Activated T-cell treated with anti-CD3 and anti-CD28 coated beads, Interleukin-2, amount 50 U/mL, for 4 hours (primary cell): ENCODE measurements at regions not wholly inside any gene's neighbourhood (a gene's known extent, or its start where the extent isn't known, plus 50 kb on each side); places are given as distances from the start of the nearest gene placed in this dataset.

Experiments used
- ATAC-seq, 2 donors: fragments of 200-7000 bp; cut with Tn5 transposase; one replicate each; pipeline ENCODE4 v1.10.0; 2021
- DNase-seq: peaks from one replicate; pipeline ENCODE4 v3.0.0-alpha.2; 2020
- H3K27me3 Mint-ChIP-seq: one replicate; pipeline ENCODE4 v1.8.0; 2021; ENCODE audit warnings: low read depth, mixed read lengths
- H3K36me3 Mint-ChIP-seq: one replicate; pipeline ENCODE4 v1.8.0; 2022; ENCODE audit warnings: mixed read lengths; ENCODE audit not compliant: insufficient read depth
- H3K4me1 Mint-ChIP-seq: one replicate; pipeline ENCODE4 v1.8.0; 2021; ENCODE audit warnings: low read depth, mixed read lengths
- H3K4me3 Mint-ChIP-seq: one replicate; pipeline ENCODE4 v1.8.0; 2021; ENCODE audit warnings: mild to moderate bottlenecking, moderate library complexity, mixed read lengths
- H3K9me3 Mint-ChIP-seq: one replicate; pipeline ENCODE4 v1.8.0; 2021; ENCODE audit warnings: mixed read lengths

DNA sequence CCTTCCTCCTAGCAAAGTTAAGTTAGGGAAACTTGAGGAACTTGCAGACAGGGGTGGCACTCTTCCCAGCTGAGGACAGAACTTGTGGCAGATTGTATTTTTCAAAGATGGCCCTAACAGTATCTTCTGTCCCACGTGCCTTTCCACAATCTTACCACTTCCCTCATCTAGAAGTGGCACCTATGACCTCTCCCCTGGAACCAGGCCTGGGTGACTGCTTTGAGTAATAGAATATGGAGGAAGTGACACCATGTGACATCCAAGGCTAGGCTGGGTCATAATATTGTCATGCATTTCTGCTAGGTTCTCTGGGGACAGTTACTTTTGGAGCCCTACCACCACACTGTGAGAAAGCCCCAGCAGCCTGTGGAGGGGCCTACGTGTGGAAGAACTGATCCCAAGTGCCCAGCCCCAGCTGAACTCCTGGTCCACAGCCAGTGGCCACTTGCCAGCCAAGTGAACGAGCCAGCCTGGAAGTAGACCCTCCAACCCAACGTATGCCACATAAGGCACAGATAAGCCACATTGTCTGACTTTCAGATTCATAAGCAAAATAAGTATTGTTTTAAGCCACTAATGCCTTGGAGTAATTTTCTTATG lies 193.7 kb downstream of the PTPN20 start:
- no peaks in the 10 kb centered on the region for H3K27me3 Mint-ChIP-seq
- DNase-seq, result no peak

DNA sequence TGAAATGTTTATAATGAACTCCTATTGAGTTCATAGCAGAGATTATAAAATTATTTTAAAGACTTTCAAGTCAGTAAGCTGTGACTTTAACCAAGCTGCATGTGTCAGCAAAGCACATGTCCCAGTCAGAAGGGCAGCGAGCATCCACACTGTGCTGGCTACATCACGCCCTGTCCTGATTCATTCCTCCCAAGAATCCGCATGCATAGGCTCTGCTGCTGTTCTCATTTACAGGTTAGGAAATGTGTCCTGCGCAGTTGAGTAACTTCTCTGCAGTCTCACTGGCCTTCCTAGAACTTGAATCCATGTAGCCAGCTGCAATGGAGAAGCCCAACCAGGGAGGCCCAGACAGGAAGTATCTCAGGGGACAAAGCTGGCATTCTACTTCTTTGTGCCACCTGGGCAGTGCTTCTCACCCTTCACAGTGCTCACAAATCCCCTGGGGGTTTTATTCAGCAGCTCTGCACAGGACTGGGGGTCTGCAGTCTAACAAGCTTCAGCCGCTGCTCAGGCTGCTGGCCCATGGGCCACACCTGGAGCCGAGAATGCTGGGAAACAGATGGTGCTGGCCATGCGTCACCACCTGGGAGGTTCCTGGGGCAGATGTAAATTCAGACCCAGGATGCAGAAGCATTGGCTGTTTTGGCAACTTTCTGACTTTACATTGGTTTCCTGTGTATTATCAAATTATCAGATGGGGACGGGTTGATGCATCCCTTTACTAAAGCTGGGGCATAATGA lies 192.8 kb upstream of the GDF10 start:
- Mint-ChIP-seq H3K4me3 (no peak overlapping the region), H3K4me1 (peaks cover 1% of the 10 kb centered on the region), H3K36me3 (no peaks in the 10 kb centered on the region), H3K9me3 (no peaks in the 10 kb centered on the region), H3K27me3 (no peaks in the 10 kb centered on the region)
- ATAC-seq (no peak), DNase-seq (no peak)

More for the DNA sequence above, 193.7 kb downstream of the PTPN20 start:
- Mint-ChIP-seq H3K4me3 (no peak overlapping the region), H3K9me3 (no peaks in the 10 kb centered on the region), H3K36me3 (no peaks in the 10 kb centered on the region), H3K4me1 (peaks cover 1% of the 10 kb centered on the region)
- ATAC-seq, result no peak

- Mint-ChIP-seq H3K27me3 (no peaks in the 10 kb centered on the region), H3K4me1 (peaks cover 1% of the 10 kb centered on the region), H3K4me3 (no peak overlapping the region), H3K36me3 (no peaks in the 10 kb centered on the region), H3K9me3 (no peaks in the 10 kb centered on the region)
- DNase-seq (no peak), ATAC-seq (no peak)
Observed at GRCh38 chr10:47109906-47110305, 190.1 kb upstream of the GDF10 start.

DNA sequence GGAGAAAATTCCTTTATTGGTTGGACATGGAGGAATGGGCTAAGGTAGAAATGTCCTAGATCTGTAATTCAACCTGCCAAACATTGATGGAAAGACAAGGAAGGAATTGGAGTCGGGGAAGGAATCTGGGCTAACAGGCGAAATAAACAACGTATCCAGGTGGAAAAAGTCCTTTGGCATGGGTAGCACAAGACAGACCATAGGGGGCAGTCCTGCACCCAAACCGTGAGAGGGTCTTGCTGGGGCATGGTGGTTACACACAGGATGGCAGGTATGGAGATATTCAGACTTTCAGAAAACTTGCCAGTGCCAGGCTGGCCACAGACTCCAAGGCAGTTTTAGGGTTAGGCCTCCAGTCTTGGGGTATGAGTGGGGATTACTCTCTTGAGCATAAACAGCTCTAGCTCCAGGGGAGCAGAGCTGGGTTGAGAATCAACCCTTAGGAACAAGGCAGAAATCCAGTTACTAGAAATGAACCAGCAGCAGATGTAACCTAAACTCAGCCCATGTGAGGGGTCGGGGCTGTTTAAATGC lies 188.6 kb upstream of the GDF10 start:
- H3K27me3 Mint-ChIP-seq, result no peaks in the 10 kb centered on the region
- H3K4me1 Mint-ChIP-seq, result peaks cover 1% of the 10 kb centered on the region
- H3K36me3 Mint-ChIP-seq, result no peaks in the 10 kb centered on the region
- DNase-seq (no peak), ATAC-seq (no peak)
- H3K4me3 Mint-ChIP-seq, result no peak overlapping the region
- no peaks in the 10 kb centered on the region for H3K9me3 Mint-ChIP-seq

GRCh38 chr10:47112612-47113011 lies 187.4 kb upstream of the GDF10 start:
- H3K27me3 Mint-ChIP-seq, result no peaks in the 10 kb centered on the region
- H3K4me1 Mint-ChIP-seq, result no peaks in the 10 kb centered on the region
- ATAC-seq, result no peak
- H3K9me3 Mint-ChIP-seq, result no peaks in the 10 kb centered on the region
- no peaks in the 10 kb centered on the region for H3K36me3 Mint-ChIP-seq
- DNase-seq, result no peak
- no peak overlapping the region for H3K4me3 Mint-ChIP-seq

- Mint-ChIP-seq H3K36me3 (no peaks in the 10 kb centered on the region), H3K4me3 (no peak overlapping the region), H3K4me1 (no peaks in the 10 kb centered on the region), H3K27me3 (no peaks in the 10 kb centered on the region), H3K9me3 (no peaks in the 10 kb centered on the region)
- no peak for ATAC-seq
- no peak for DNase-seq
Observed at GRCh38 chr10:47113907-47114500, 186.0 kb upstream of the GDF10 start.

DNA sequence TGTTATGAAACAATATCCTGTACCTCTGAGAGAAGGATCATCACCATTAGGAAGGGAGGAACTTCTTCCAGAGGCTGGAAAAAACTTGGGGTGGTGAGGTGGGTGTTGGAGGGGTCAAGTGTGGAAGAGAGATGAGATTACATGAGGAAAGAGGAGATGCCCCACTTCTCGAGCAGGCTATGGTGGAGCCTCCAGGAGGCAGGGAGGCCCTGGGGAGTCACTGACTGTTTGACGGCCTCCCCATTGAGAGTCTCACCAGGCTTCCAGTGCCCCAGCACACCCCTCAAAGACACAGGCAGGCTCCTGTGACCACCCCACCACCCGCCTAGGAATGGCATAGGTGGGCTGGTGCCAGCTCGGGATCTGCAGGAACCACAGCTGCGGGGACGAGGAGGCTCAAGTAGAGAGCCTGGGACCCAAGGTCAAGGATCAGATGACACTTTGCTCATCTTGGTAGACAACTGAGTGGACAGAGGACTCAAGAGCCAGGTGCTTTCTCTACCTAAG lies 185.3 kb upstream of the GDF10 start:
- Mint-ChIP-seq H3K4me3 (no peak overlapping the region), H3K9me3 (no peaks in the 10 kb centered on the region), H3K4me1 (no peaks in the 10 kb centered on the region), H3K27me3 (no peaks in the 10 kb centered on the region), H3K36me3 (no peaks in the 10 kb centered on the region)
- DNase-seq (no peak), ATAC-seq (no peak)

DNA sequence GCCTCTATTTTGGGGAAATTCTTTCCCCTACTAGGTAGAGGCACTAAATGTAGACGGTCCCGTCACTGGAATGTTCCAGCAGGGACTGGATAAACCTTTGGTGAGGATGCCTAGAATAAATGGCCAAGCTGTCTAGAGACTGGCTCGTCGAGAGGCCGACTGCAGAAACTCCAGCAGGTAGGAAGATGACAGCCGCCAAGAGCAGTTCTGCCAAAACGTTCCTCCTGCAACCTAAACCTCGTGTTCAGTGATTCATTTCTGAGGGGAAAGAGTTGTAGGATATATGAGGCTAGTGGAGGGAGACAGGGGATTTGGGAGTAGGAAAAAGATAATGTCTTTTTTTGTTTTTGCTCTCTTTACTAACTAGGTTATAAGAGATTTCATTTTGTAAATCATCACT lies 184.7 kb upstream of the GDF10 start:
- no peaks in the 10 kb centered on the region for H3K4me1 Mint-ChIP-seq
- H3K9me3 Mint-ChIP-seq, result no peaks in the 10 kb centered on the region
- H3K27me3 Mint-ChIP-seq, result no peaks in the 10 kb centered on the region
- DNase-seq (no peak), ATAC-seq (no peak)
- no peaks in the 10 kb centered on the region for H3K36me3 Mint-ChIP-seq
- H3K4me3 Mint-ChIP-seq, result no peak overlapping the region

GRCh38 chr10:47116445-47116844 lies 183.6 kb upstream of the GDF10 start:
- DNase-seq (no peak), ATAC-seq (no peak)
- Mint-ChIP-seq H3K9me3 (no peaks in the 10 kb centered on the region), H3K4me1 (no peaks in the 10 kb centered on the region), H3K36me3 (no peaks in the 10 kb centered on the region), H3K4me3 (no peak overlapping the region), H3K27me3 (no peaks in the 10 kb centered on the region)

DNA sequence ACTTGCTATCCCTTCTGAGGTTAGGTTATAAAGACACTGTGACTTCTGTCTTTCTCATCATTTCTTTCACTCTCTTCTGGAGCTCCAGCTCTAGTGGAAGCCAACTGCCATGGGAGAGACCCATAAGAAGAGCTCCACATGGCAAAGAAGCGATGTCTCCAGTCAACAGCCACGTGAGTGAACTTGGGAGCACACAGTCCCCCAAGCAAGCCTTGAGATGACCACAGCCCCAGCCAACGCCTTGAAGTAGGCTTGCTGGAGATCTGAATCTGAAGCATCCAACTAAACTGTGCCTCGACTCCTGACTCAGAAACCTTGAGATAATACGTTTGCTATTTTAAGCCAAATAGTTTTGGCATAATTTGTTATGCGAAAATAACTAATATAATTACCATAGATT lies 181.7 kb upstream of the GDF10 start:
- H3K27me3 Mint-ChIP-seq, result no peaks in the 10 kb centered on the region
- ATAC-seq (no peak), DNase-seq (no peak)
- H3K36me3 Mint-ChIP-seq, result no peaks in the 10 kb centered on the region
- no peaks in the 10 kb centered on the region for H3K4me1 Mint-ChIP-seq
- H3K4me3 Mint-ChIP-seq, result no peak overlapping the region
- H3K9me3 Mint-ChIP-seq, result no peaks in the 10 kb centered on the region

DNA sequence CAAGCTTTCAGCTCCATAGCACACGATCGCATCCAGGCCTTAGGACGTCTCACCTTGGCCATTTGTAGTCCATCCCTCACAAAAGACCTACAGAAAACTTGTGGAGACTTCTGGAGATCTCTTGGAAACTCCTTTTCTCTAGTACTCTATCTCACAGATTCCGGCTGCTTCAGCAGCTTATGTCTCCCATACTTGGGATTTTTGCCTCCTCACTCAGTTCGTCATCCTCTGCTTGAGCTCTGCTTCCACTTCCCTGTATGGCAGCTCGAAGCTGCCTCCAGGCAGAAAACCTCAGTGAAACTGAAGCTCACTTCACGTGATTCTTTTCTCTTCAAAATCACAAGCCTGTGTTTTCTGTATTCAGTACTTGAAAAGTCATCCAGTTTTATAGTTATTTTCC lies 178.7 kb upstream of the GDF10 start:
- Mint-ChIP-seq H3K9me3 (peaks cover 3% of the 10 kb centered on the region), H3K4me1 (no peaks in the 10 kb centered on the region), H3K4me3 (no peak overlapping the region), H3K36me3 (no peaks in the 10 kb centered on the region), H3K27me3 (no peaks in the 10 kb centered on the region)
- ATAC-seq (no peak), DNase-seq (no peak)

DNA sequence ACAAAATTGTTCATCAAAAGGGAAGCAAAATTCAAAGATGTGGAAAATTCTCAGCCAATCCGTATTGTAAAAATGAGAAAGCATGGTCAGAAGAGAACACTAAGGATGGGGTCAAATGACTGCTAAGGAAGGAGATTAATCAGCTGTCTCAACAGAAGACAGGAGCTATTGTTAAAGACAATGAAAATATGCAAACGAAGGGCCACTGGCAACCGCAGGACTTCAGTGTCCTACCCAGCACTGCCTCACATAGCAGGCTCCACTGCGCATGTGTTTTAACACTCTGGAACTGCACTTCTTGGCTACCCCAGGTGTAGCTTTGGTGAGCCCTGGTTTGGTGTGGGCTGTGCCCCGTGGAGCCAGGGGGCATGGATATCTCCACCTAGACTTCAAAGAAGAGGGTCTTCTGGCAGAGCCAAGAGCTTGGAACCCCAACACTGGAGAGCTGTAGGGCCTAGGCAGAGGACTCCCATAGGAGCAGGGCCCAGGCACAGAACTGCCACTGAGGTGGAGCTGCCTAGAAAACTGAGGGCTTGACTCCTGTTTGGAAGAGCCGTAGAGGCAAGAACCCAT lies 176.2 kb upstream of the GDF10 start:
- DNase-seq (no peak), ATAC-seq (no peak)
- H3K4me3 Mint-ChIP-seq, result no peak overlapping the region
- H3K9me3 Mint-ChIP-seq, result peaks cover 3% of the 10 kb centered on the region
- peaks cover 2% of the 10 kb centered on the region for H3K27me3 Mint-ChIP-seq
- H3K4me1 Mint-ChIP-seq, result no peaks in the 10 kb centered on the region
- H3K36me3 Mint-ChIP-seq, result no peaks in the 10 kb centered on the region

DNA sequence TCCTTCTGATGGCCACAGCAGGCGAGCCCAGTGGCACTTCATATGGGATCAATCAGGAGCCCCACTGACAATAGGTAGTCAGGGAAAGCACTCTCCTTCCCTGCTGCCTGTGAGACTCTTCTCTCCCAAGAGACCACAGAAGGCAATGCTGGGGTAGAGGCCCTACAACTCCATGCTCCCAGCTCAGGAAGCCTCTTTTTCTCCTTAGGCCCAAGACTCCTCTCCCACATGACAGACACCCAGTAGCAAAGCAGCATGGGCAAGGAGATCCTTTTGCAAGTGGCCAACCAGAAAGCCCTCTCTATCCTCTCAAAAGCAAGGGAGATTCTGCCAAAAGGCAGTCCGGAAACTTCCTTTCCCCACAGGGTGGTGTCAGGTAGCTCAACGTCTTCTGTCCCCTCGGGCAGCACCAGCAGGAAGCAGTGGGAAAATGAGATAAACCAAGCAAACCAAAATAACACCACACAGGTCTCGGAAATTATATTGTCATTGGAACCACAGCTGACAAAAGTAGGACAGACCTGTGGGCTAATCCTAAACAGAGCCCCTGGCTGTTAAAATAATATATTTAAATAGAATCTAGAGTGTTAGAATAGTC lies 172.7 kb upstream of the GDF10 start:
- ATAC-seq (no peak), DNase-seq (no peak)
- Mint-ChIP-seq H3K36me3 (no peaks in the 10 kb centered on the region), H3K27me3 (peaks cover 2% of the 10 kb centered on the region), H3K4me3 (no peak overlapping the region), H3K9me3 (peaks cover 3% of the 10 kb centered on the region), H3K4me1 (no peaks in the 10 kb centered on the region)

GRCh38 chr10:47130491-47130890 lies 169.5 kb upstream of the GDF10 start:
- H3K36me3 Mint-ChIP-seq, result no peaks in the 10 kb centered on the region
- DNase-seq (no peak), ATAC-seq (no peak)
- H3K27me3 Mint-ChIP-seq, result peaks cover 2% of the 10 kb centered on the region
- H3K4me1 Mint-ChIP-seq, result peaks cover 6% of the 10 kb centered on the region
- H3K4me3 Mint-ChIP-seq, result no peak overlapping the region
- H3K9me3 Mint-ChIP-seq, result no peaks in the 10 kb centered on the region
